ENCODE measurements at regions not wholly inside any gene's neighbourhood (a gene's known extent, or its start where the extent isn't known, plus 50 kb on each side); places are given as distances from the start of the nearest gene placed in this dataset.
"Not testable (repeated sequence)": the region's sequence is repeated elsewhere in the genome, so short reads cannot be mapped to it uniquely, and the experiment has no call there.

DNA sequence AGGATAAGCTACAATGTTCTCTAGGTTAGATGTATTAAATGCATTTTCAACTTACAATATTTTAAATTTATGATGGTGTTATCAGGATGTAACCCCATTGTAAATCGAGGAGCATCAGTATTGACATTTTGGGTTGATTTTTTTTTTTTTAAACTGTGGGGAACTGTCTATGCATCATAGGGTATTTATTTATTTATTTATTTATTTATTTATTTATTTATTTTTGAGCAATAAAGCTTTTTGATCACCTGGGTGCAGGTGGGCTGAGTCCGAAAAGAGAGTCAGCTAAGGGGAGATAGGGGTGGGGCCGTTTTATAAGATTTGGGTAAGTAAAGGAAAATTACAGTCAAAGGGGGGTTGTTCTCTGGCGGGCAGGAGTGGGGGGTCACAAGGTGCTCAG lies 367.5 kb downstream of the OXSM start:
- DNase-seq (ENCODE audit: low spot score), result not testable (repeated sequence)

- DNase-seq (ENCODE audit: low spot score), result no peak
These were observed 381.1 kb downstream of the OXSM start for GRCh38 chr3:26171006-26171405.

- no peak for DNase-seq (ENCODE audit: low spot score)
These were observed 401.7 kb downstream of the OXSM start for GRCh38 chr3:26191556-26191955.

GRCh38 chr3:26193558-26193957 lies 403.7 kb downstream of the OXSM start:
- no peak for DNase-seq (ENCODE audit: low spot score)

- DNase-seq (ENCODE audit: low spot score), result no peak
These were observed 406.9 kb downstream of the OXSM start for GRCh38 chr3:26196781-26197180.

DNA sequence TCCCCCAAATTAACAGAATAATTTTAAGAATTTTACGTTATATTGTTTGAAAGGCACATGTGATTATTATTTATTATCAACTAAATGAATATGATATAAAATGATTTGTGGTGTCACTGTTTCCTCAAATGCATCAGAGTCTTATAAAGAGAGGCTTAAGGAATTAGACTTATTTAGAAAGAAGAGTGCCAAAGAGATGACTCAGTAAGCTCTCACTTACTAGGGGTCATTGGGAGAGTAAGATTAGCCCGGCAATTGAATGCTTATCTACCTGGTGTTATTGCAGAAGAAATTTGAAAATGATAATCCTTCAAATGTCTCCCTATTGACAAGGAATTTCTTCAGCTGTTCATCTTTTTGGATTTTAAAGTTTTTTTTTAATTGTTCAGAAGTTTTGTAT lies 408.7 kb downstream of the OXSM start:
- DNase-seq (ENCODE audit: low spot score), result no peak

GRCh38 chr3:26202169-26202568 lies 412.3 kb downstream of the OXSM start:
- DNase-seq (ENCODE audit: low spot score), result no peak

GRCh38 chr3:26205475-26205874 lies 415.6 kb downstream of the OXSM start:
- DNase-seq (ENCODE audit: low spot score), result no peak

DNA sequence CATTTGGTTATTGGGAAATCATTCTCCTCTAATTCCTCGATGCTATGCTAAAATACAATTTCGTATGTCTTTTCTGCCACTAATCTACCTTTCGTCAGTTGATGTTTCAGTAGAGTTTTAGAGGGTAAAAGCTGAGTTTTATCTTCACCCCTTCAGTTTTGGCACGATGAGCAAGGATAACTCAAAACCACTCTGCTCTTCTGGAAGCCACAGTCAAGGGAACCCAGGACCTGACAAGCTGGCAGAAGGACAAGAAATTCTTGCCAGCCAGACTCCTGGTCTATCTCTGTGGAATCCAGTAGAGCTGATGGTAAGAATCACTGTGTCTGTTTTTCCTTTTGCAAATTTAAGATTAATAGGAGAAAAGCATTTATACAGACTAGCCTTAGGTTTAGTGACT lies 414.4 kb upstream of the LRRC3B start:
- no peak for DNase-seq (ENCODE audit: low spot score)

DNA sequence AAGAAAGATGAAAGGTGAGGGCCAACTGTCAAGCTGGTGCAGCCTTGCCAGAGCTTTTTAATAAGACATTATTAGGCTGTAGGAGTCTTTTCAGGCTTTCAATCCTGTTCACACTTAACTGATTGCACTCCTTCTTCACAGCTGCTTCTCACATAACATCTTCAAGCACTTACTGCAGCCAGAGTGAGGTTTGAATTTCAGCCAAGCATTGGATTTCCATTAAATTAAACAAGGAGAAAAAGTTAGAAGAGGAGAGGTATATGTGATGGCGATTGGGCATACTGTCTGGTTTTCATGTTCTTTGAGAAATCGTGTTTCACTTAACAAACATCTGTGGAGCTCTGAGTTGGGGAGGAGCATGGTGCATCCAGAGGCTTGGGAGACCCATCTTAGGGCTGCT lies 392.8 kb upstream of the LRRC3B start:
- no peak for DNase-seq (ENCODE audit: low spot score)

- no peak for DNase-seq (ENCODE audit: low spot score)
These were observed 389.2 kb upstream of the LRRC3B start for GRCh38 chr3:26233374-26233773.

DNA sequence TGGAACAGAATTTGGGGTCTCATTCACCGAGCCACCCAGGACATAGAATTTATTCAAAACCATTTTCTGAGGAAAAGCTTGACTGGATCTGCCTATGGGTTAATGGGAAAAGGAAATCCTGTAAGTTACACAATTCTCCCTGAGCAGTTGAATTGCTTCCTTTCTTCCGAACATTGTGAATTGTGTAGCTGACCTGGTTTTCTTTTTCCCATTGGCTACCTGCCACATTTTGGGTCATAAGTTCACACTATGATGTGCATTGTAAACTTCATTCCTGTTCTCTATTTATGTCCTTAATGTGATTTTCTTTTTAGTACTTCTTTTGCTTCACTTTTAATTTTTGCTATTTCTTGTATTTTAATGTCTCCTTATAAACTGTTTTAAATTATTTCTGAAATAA lies 386.0 kb upstream of the LRRC3B start:
- no peak for DNase-seq (ENCODE audit: low spot score)

- no peak for DNase-seq (ENCODE audit: low spot score)
These were observed 385.4 kb upstream of the LRRC3B start for GRCh38 chr3:26237036-26237682.

- DNase-seq (ENCODE audit: low spot score), result not testable (repeated sequence)
These were observed 378.0 kb upstream of the LRRC3B start for GRCh38 chr3:26244586-26244985.

DNA sequence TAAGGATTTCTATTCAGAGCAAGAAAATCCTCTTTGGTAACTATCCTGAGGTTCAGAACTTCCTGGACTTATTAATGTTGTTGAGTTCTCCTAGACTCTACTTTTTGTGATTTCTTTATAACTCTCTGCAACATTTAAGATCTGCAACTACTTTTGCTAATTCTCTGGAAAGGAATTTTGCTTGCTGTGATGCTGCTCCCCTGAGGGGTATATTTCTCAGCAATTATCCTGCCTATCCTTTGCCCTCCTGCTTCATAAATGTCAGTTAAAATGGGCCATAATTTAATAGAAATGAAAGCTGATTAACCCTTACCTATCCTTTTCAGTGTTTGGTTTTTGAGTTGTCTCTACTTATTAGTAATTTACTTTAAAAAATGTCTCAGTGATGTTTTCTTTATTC lies 377.3 kb upstream of the LRRC3B start:
- DNase-seq (ENCODE audit: low spot score), result no peak

- no peak for DNase-seq (ENCODE audit: low spot score)
These were observed 375.7 kb upstream of the LRRC3B start for GRCh38 chr3:26246901-26247300.

GRCh38 chr3:26247712-26248111 lies 374.9 kb upstream of the LRRC3B start:
- no peak for DNase-seq (ENCODE audit: low spot score)

DNA sequence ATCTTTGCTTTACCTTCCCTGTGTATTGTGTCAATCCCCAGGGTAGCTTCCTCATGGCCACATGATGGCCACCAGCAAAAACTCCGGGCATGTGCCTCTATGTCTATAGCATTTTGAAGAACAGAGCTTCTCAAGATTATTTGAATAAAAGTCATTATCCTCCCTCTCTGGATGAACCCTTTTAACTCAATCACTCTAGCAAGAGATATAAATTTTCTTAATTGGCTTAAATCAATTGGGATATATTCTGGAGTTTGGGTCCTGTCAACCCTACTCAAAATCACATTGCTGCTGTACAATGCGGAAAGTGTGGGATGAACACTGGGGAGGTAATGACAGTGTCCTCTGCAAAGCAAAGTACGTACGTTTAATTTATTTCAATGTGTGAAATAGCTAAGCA lies 370.6 kb upstream of the LRRC3B start:
- no peak for DNase-seq (ENCODE audit: low spot score)

DNA sequence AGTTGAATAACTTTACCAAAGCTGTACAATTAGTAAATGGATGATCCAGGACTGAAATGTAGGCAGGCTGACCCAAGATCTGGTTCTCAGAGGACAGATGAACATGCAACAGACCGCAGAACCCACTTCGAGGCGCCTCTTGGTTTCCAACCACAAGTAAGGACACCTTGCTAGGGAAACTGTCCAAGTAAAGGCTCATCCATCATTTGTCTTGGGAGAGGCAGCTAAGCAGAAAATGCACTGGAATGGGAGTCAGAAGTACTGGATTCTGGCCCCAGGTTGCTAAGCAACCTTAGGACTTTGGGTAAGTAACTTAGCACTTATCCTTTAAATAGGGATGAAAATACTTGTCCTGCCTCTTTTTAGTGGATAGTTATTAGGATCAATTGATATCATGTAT lies 366.3 kb upstream of the LRRC3B start:
- no peak for DNase-seq (ENCODE audit: low spot score)

DNA sequence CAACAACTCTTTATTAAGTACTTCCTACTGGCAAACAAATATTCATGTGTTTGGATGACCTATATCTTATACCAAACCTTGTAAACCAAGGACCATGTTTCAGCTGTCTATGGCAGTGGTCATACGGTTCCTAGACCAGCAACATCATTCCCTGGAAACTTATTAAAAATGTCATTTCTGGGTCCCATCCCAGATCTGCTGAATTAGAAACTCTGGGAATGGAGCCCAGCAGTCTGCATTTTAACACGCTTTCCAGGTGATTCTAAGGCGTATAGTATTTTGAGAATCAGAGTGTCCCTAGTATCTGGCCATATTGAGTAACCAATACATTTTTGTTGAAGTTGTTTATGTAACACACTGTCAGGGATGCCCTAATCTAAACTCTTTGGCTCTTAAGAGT lies 363.4 kb upstream of the LRRC3B start:
- DNase-seq (ENCODE audit: low spot score), result no peak

GRCh38 chr3:26260139-26260538 lies 362.4 kb upstream of the LRRC3B start:
- DNase-seq (ENCODE audit: low spot score), result no peak

DNA sequence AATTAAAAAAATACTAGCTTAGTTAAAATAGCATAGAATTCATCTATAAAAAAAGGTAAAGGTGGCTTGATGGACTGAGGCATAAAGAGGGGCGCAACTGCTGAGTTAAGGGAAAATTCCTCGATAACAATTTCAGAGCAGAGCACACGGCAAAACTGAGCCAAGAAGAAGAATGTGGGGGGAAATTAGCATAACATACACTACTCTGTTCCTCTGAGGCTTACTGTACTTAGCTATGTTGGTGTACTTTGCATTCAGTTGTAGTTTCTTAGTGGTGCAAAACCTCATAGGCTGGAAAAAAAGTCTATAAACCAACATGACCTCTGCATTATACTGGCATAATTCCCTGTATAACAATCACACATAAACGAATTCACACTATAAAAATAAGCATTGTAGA lies 357.9 kb upstream of the LRRC3B start:
- DNase-seq (ENCODE audit: low spot score), result no peak

- no peak for DNase-seq (ENCODE audit: low spot score)
These were observed 350.7 kb upstream of the LRRC3B start for GRCh38 chr3:26271848-26272247.

- no peak for DNase-seq (ENCODE audit: low spot score)
These were observed 349.4 kb upstream of the LRRC3B start for GRCh38 chr3:26273196-26273595.

DNA sequence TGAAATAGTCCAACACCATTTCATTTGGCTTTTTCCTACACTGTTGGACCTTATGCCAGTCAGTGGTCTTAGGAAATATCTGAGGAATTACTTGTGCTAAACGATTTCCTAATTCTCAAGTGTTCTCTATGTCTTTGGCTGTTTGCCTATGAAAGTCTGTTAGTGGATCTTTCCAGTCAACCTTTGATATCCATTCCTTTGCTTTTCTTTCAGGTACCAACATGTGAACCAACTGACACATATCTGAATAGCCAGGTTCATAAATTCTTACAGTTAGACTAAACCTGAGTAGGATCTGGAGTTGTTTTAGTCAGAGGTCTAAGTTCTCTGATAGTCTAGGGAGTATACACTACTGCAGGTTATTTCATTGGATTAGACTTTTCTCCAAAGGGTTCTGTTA lies 343.5 kb upstream of the LRRC3B start:
- no peak for DNase-seq (ENCODE audit: low spot score)

Data from hematopoietic multipotent progenitor cell treated with erythropoietin and hydrocortisone succinate and interleukin-3 and kit ligand, for 15 days (in vitro differentiated cells).